Tibial nerve (tissue), 4 donors: ENCODE measurements at regions not wholly inside any gene's neighbourhood (a gene's known extent, or its start where the extent isn't known, plus 50 kb on each side); places are given as distances from the start of the nearest gene placed in this dataset.

Source experiments
- EP300 ChIP-seq, 2 donors: sonication (generic); formaldehyde crosslinking; IDR thresholded peaks; one replicate each; pipeline ENCODE4 v1.6.1; 2017; ENCODE audit warnings: antibody characterized with exemption in 2 of 2, mild to moderate bottlenecking in 1 of 2
- TF ChIP-seq, protein P1 (sequence below), 5 experiments: fragments of 200-600 bp in 3 of 5; fragments of 450-650 bp in 2 of 5; sonication (generic) in 3 of 5; IDR thresholded peaks; one replicate each; pipeline ENCODE4 v1.5.1; 2016 to 2019; ENCODE audit warnings: antibody characterized with exemption in 5 of 5, mild to moderate bottlenecking in 3 of 5, moderate library complexity in 2 of 5

- no peak for TF ChIP-seq EP300 (IDR thresholded peaks at IDR 0.05)
- TF ChIP-seq, protein P1, sequence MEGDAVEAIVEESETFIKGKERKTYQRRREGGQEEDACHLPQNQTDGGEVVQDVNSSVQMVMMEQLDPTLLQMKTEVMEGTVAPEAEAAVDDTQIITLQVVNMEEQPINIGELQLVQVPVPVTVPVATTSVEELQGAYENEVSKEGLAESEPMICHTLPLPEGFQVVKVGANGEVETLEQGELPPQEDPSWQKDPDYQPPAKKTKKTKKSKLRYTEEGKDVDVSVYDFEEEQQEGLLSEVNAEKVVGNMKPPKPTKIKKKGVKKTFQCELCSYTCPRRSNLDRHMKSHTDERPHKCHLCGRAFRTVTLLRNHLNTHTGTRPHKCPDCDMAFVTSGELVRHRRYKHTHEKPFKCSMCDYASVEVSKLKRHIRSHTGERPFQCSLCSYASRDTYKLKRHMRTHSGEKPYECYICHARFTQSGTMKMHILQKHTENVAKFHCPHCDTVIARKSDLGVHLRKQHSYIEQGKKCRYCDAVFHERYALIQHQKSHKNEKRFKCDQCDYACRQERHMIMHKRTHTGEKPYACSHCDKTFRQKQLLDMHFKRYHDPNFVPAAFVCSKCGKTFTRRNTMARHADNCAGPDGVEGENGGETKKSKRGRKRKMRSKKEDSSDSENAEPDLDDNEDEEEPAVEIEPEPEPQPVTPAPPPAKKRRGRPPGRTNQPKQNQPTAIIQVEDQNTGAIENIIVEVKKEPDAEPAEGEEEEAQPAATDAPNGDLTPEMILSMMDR (IDR thresholded peaks at IDR 0.05): no peak
These were observed 188.3 kb upstream of the ZNF618 start for GRCh38 chr9:113687680-113688371.
